ENCODE measurements at regions not wholly inside any gene's neighbourhood (a gene's known extent, or its start where the extent isn't known, plus 50 kb on each side); places are given as distances from the start of the nearest gene placed in this dataset.
"Not testable (repeated sequence)": the region's sequence is repeated elsewhere in the genome, so short reads cannot be mapped to it uniquely, and the experiment has no call there.

GRCh38 chr16:49940464-49941224 lies 84.4 kb upstream of the CNEP1R1 start:
- DNase-seq (ENCODE audit: low read depth in 3 of 3, low spot score in 1 of 3): no peak

- DNase-seq (ENCODE audit: low read depth in 3 of 3, low spot score in 1 of 3): no peak
Observed at GRCh38 chr16:49944221-49944620, 80.8 kb upstream of the CNEP1R1 start.

- no peak for DNase-seq (ENCODE audit: low read depth in 3 of 3, low spot score in 1 of 3)
Observed at GRCh38 chr16:49947907-49948678, 76.9 kb upstream of the CNEP1R1 start.

GRCh38 chr16:49951574-49952195 lies 73.3 kb upstream of the CNEP1R1 start:
- DNase-seq (ENCODE audit: low read depth in 3 of 3, low spot score in 1 of 3): no peak

- no peak for DNase-seq (ENCODE audit: low read depth in 3 of 3, low spot score in 1 of 3)
Observed at GRCh38 chr16:49952386-49952785, 72.6 kb upstream of the CNEP1R1 start.

GRCh38 chr16:49953090-49953489 lies 71.9 kb upstream of the CNEP1R1 start:
- no peak for DNase-seq (ENCODE audit: low read depth in 3 of 3, low spot score in 1 of 3)

GRCh38 chr16:49955858-49956257 lies 69.2 kb upstream of the CNEP1R1 start:
- no peak for DNase-seq (ENCODE audit: low read depth in 3 of 3, low spot score in 1 of 3)

GRCh38 chr16:49956915-49957314 lies 68.1 kb upstream of the CNEP1R1 start:
- DNase-seq (ENCODE audit: low read depth in 3 of 3, low spot score in 1 of 3): no peak

GRCh38 chr16:49958448-49958847 lies 66.6 kb upstream of the CNEP1R1 start:
- no peak for DNase-seq (ENCODE audit: low read depth in 3 of 3, low spot score in 1 of 3)

- no peak for DNase-seq (ENCODE audit: low read depth in 3 of 3, low spot score in 1 of 3)
Observed at GRCh38 chr16:49959552-49960277, 65.3 kb upstream of the CNEP1R1 start.

- DNase-seq (ENCODE audit: low read depth in 3 of 3, low spot score in 1 of 3): no peak
Observed at GRCh38 chr16:49961089-49961488, 63.9 kb upstream of the CNEP1R1 start.

- not testable (repeated sequence) for DNase-seq (ENCODE audit: low read depth in 3 of 3, low spot score in 1 of 3)
Observed at GRCh38 chr16:49962566-49962965, 62.5 kb upstream of the CNEP1R1 start.

- no peak for DNase-seq (ENCODE audit: low read depth in 3 of 3, low spot score in 1 of 3)
Observed at GRCh38 chr16:49964316-49964715, 60.7 kb upstream of the CNEP1R1 start.

- DNase-seq (ENCODE audit: low read depth in 3 of 3, low spot score in 1 of 3): no peak
Observed at GRCh38 chr16:49964973-49965372, 60.1 kb upstream of the CNEP1R1 start.

- DNase-seq (ENCODE audit: low read depth in 3 of 3, low spot score in 1 of 3): no peak
Observed at GRCh38 chr16:49967012-49967559, 57.9 kb upstream of the CNEP1R1 start.

GRCh38 chr16:49969091-49970030 lies 55.7 kb upstream of the CNEP1R1 start:
- DNase-seq (ENCODE audit: low read depth in 3 of 3, low spot score in 1 of 3): no peak

GRCh38 chr16:49970797-49971431 lies 54.1 kb upstream of the CNEP1R1 start:
- no peak for DNase-seq (ENCODE audit: low read depth in 3 of 3, low spot score in 1 of 3)

- no peak for DNase-seq (ENCODE audit: low read depth in 3 of 3, low spot score in 1 of 3)
Observed at GRCh38 chr16:49972280-49972679, 52.7 kb upstream of the CNEP1R1 start.

GRCh38 chr16:49972961-49973360 lies 52.1 kb upstream of the CNEP1R1 start:
- DNase-seq (ENCODE audit: low read depth in 3 of 3, low spot score in 1 of 3): no peak

All from stimulated activated CD4-positive, alpha-beta T cell treated with anti-CD3 and anti-CD28 coated beads, TNF-alpha, amount 100 ng/mL, for 1 hour (primary cell).